GM23338 (cell line): ENCODE measurements at regions not wholly inside any gene's neighbourhood (a gene's known extent, or its start where the extent isn't known, plus 50 kb on each side); places are given as distances from the start of the nearest gene placed in this dataset.

Experiments
- ATAC-seq: fragments of 200-7000 bp; cut with Tn5 transposase; 3 replicates; pipeline ENCODE4 v1.9.1; 2020
- DNase-seq: peaks from one replicate; pipeline ENCODE4 v3.0.0-alpha.2; 2015; ENCODE audit warnings: low spot score
- H2AFZ ChIP-seq: fragments of 200-600 bp; sonication (generic); 2 replicates; pipeline ENCODE4 v1.8.0; 2016; ENCODE audit warnings: antibody characterized with exemption, mild to moderate bottlenecking, moderate library complexity
- H3F3A ChIP-seq: fragments of 200-600 bp; sonication (generic); replicated peaks from 2 replicates; pipeline ENCODE4 v1.8.0; 2017; ENCODE audit warnings: antibody characterized with exemption, mixed run types, low read depth
- H3K27ac ChIP-seq: fragments of 200-600 bp; sonication (generic); 2 replicates; pipeline ENCODE4 v1.6.1; 2016; ENCODE audit warnings: low read depth
- H3K27me3 ChIP-seq: fragments of 200-600 bp; sonication (generic); 2 replicates; pipeline ENCODE4 v1.8.0; 2016; ENCODE audit warnings: mild to moderate bottlenecking, mixed run types, moderate library complexity; ENCODE audit not compliant: insufficient read depth
- H3K36me3 ChIP-seq: fragments of 200-600 bp; sonication (generic); 2 replicates; pipeline ENCODE4 v1.8.0; 2016; ENCODE audit warnings: mild to moderate bottlenecking; ENCODE audit not compliant: insufficient read depth
- H3K4me1 ChIP-seq: fragments of 200-600 bp; sonication (generic); 2 replicates; pipeline ENCODE4 v1.8.0; 2016; ENCODE audit warnings: mild to moderate bottlenecking, moderate library complexity; ENCODE audit not compliant: insufficient read depth
- H3K4me2 ChIP-seq: fragments of 200-600 bp; sonication (generic); 2 replicates; pipeline ENCODE4 v1.7.1; 2017; ENCODE audit warnings: mixed run types
- H3K4me3 ChIP-seq: fragments of 200-600 bp; sonication (generic); 2 replicates; pipeline ENCODE4 v1.6.1; 2016; ENCODE audit warnings: mixed run types
- H3K79me2 ChIP-seq: fragments of 200-600 bp; sonication (generic); replicated peaks from 2 replicates; pipeline ENCODE4 v1.8.0; 2017; ENCODE audit warnings: mild to moderate bottlenecking; ENCODE audit not compliant: insufficient read depth
- H3K9me2 ChIP-seq: fragments of 200-600 bp; sonication (generic); 2 replicates; pipeline ENCODE4 v1.8.0; 2017; ENCODE audit not compliant: insufficient read depth
- H4K20me1 ChIP-seq: fragments of 200-600 bp; sonication (generic); replicated peaks from 2 replicates; pipeline ENCODE4 v1.8.0; 2017; ENCODE audit warnings: mild to moderate bottlenecking; ENCODE audit not compliant: insufficient read depth
- H3K27ac Mint-ChIP-seq: 2 replicates; pipeline ENCODE4 v1.8.0; 2020; ENCODE audit warnings: inconsistent platforms, mild to moderate bottlenecking, moderate library complexity, mixed read lengths
- H3K27me3 Mint-ChIP-seq: 3 replicates; pipeline ENCODE4 v1.8.0; 2022; ENCODE audit warnings: low read depth, mild to moderate bottlenecking, moderate library complexity, mixed read lengths, inconsistent platforms; ENCODE audit not compliant: insufficient read depth, poor library complexity
- H3K36me3 Mint-ChIP-seq: 3 replicates; pipeline ENCODE4 v1.8.0; 2021; ENCODE audit warnings: low read depth, mild to moderate bottlenecking, inconsistent platforms, moderate library complexity, mixed read lengths
- H3K4me1 Mint-ChIP-seq: 3 replicates; pipeline ENCODE4 v1.8.0; 2020; ENCODE audit warnings: mild to moderate bottlenecking, inconsistent platforms, mixed read lengths
- H3K4me3 Mint-ChIP-seq: 3 replicates; pipeline ENCODE4 v1.8.0; 2021; ENCODE audit warnings: moderate library complexity, mild to moderate bottlenecking, inconsistent platforms, mixed read lengths
- H3K9me3 Mint-ChIP-seq: 3 replicates; pipeline ENCODE4 v1.8.0; 2020; ENCODE audit warnings: moderate library complexity, mild to moderate bottlenecking, inconsistent platforms, mixed read lengths
- CREB1 ChIP-seq: fragments of 250-450 bp; sonication (Bioruptor Pico); IDR thresholded peaks from 2 replicates; pipeline ENCODE4 v1.5.0; 2020; ENCODE audit warnings: low read depth, mild to moderate bottlenecking, moderate library complexity
- EZH2 ChIP-seq: fragments of 200-600 bp; sonication (generic); IDR thresholded peaks from one replicate; pipeline ENCODE4 v1.8.0; 2017; ENCODE audit warnings: antibody characterized with exemption, mild to moderate bottlenecking, low read depth; ENCODE audit not compliant: unreplicated experiment
- EZH2phosphoT487 ChIP-seq: fragments of 200-600 bp; sonication (generic); IDR thresholded peaks from one replicate; pipeline ENCODE4 v1.8.1; 2018; ENCODE audit warnings: antibody characterized with exemption; ENCODE audit not compliant: unreplicated experiment
- JUNB ChIP-seq: IDR thresholded peaks from one replicate; pipeline ENCODE4 v1.6.1; 2016; ENCODE audit warnings: antibody characterized with exemption; ENCODE audit not compliant: unreplicated experiment
- NANOG ChIP-seq: IDR thresholded peaks from 2 replicates; pipeline ENCODE4 v1.6.1; 2016; ENCODE audit warnings: antibody characterized with exemption, borderline replicate concordance
- POLR2AphosphoS5 ChIP-seq: IDR thresholded peaks from 2 replicates; pipeline ENCODE4 v1.6.1; 2016; ENCODE audit warnings: antibody characterized with exemption, low read depth
- STAT1 ChIP-seq: IDR thresholded peaks from one replicate; pipeline ENCODE4 v1.6.1; 2016; ENCODE audit warnings: antibody characterized with exemption; ENCODE audit not compliant: unreplicated experiment
- ZNF114 ChIP-seq: fragments of 250-450 bp; sonication (Bioruptor Pico); IDR thresholded peaks from 2 replicates; pipeline ENCODE4 v1.5.0; 2020; ENCODE audit warnings: mild to moderate bottlenecking, moderate library complexity
- ZNF331 ChIP-seq: fragments of 250-450 bp; sonication (Bioruptor Pico); IDR thresholded peaks from 2 replicates; pipeline ENCODE4 v1.5.0; 2020; ENCODE audit warnings: low read depth, mild to moderate bottlenecking, moderate library complexity
- TF ChIP-seq, protein P1 (sequence below): IDR thresholded peaks from one replicate; pipeline ENCODE4 v1.6.1; 2018; ENCODE audit warnings: antibody characterized with exemption; ENCODE audit not compliant: unreplicated experiment

DNA sequence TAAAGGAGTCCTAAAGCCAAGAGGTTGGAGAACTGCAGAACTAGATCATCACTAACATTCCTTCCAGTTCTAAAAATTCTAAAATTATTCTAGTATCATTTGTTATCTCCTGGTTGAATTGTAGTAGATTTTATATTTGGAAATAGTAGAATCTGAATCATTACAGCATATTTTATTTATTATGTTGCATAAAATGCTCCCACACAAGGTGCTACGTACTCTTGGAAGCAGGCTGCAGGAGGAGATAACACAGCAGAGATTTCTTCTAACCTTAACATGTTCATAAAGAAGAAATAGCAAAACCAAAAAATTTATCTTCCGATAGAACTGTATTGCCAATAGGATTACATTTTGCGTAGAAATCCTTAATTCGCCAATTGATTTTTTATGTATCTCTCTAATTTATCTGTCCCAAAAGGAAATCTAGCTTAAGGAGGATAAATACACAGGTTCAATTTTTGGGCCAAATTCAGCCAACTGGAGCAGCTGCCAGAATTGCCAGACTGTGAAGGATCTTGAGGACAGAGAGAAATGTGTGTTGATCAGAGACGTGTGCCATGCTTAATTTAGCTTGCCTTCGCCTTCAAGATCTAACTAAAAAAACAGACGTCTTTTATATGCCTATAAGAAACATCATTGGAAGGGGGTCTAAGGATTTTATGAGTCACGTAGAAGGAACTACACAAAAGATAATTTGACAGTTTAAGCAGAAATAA is 134.4 kb upstream of the MITF start (continued):
- TF ChIP-seq, protein P1, sequence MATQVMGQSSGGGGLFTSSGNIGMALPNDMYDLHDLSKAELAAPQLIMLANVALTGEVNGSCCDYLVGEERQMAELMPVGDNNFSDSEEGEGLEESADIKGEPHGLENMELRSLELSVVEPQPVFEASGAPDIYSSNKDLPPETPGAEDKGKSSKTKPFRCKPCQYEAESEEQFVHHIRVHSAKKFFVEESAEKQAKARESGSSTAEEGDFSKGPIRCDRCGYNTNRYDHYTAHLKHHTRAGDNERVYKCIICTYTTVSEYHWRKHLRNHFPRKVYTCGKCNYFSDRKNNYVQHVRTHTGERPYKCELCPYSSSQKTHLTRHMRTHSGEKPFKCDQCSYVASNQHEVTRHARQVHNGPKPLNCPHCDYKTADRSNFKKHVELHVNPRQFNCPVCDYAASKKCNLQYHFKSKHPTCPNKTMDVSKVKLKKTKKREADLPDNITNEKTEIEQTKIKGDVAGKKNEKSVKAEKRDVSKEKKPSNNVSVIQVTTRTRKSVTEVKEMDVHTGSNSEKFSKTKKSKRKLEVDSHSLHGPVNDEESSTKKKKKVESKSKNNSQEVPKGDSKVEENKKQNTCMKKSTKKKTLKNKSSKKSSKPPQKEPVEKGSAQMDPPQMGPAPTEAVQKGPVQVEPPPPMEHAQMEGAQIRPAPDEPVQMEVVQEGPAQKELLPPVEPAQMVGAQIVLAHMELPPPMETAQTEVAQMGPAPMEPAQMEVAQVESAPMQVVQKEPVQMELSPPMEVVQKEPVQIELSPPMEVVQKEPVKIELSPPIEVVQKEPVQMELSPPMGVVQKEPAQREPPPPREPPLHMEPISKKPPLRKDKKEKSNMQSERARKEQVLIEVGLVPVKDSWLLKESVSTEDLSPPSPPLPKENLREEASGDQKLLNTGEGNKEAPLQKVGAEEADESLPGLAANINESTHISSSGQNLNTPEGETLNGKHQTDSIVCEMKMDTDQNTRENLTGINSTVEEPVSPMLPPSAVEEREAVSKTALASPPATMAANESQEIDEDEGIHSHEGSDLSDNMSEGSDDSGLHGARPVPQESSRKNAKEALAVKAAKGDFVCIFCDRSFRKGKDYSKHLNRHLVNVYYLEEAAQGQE: no peak
- TF ChIP-seq CREB1 (CRISPR knock-in tag): no peak

DNA sequence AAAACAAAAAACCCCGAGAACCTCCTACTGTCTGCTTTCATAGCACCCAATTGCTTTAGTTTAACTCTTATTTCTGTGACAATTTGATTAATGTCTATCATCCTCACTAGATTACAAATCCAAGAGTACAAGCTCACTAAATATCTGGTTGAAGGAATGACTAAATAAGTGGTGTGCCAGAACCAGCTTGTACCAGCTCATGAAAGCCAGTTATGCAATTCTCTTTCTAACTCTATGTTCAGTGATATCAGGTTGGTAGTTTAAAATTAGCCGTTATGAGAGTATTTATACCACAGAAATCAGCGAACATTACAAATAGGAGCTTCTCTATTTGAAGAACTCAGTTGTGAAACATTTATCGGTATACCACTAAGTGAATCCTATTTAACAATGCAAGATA is 137.2 kb upstream of the MITF start:
- Histone ChIP-seq H3K9me2 (no peaks in the 10 kb centered on the region), H3K4me3 (no peak overlapping the region), H3K27ac (no peak overlapping the region), H3K4me2 (no peak overlapping the region), H2AFZ (no peak overlapping the region), H3K79me2 (no peaks in the 10 kb centered on the region), H3K36me3 (no peaks in the 10 kb centered on the region), H4K20me1 (no peaks in the 10 kb centered on the region), H3F3A (no peaks in the 10 kb centered on the region), H3K27me3 (no peaks in the 10 kb centered on the region), H3K4me1 (no peaks in the 10 kb centered on the region)
- TF ChIP-seq POLR2AphosphoS5: no peak
- TF ChIP-seq ZNF114: no peak
- no peak for TF ChIP-seq ZNF331 (CRISPR knock-in tag)
- TF ChIP-seq STAT1: no peak
- TF ChIP-seq, protein P1: no peak
- no peak for TF ChIP-seq EZH2
- TF ChIP-seq JUNB: no peak
- no peak for TF ChIP-seq NANOG
- no peak for TF ChIP-seq EZH2phosphoT487
- no peak for DNase-seq
- ATAC-seq: no peak
- Mint-ChIP-seq H3K9me3 (peaks cover 3% of the 10 kb centered on the region; the same call in 2 of the 3 replicates), H3K27me3 (peaks cover 2% of the 10 kb centered on the region), H3K27ac (no peak overlapping the region), H3K4me1 (peaks cover 6% of the 10 kb centered on the region; the same call in 1 of the 3 replicates), H3K4me3 (no peak overlapping the region), H3K36me3 (no peaks in the 10 kb centered on the region)
